ENCODE measurements at regions not wholly inside any gene's neighbourhood (a gene's known extent, or its start where the extent isn't known, plus 50 kb on each side); places are given as distances from the start of the nearest gene placed in this dataset.

DNA sequence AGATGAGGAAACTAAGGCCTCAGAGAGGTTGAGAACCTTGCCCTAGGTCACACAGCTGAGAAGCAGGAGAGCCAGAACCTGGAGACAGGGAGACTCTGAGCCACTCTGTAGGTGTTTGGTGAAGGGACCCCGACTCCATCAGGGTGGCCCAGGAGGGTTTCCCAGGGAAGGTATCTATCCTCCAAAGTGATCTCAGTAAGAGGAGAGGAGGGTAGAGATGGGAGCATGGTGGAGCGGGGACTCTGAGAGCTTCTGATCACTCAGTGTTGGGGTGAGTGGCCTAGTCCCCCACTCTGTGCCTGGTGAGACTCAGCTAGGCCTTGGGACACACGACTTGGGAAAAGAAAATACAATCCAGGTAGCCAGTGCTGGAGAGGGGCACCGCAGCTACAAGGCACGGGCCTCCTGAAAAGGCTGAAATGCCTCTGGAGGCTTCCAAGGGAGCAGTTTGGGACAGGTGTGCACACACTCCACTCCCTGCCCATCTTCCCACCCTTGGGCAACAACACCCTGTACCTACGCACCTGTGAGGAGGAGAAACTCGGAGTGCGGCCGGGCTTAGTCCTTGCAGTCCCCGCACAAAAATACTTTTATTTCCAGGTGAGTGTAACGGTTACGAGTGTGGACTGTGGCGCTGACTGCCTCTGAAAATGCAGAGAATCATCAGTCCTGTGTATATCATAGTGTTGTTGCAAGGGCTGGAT is 80.8 kb downstream of the CAMK2N1 start:
- no peak overlapping the region for H3K4me3 ChIP-seq (ENCODE audit: control insufficient read depth in 2 of 3, extremely low read depth in 1 of 3, insufficient read depth in 2 of 3, low read depth in 1 of 3, low read length in 3 of 3)
- dilution Hi-C loops (cut with MboI; ENCODE audit: extremely low pct_ligation_motif_present, low sequenced_read_pairs), result no loop called here
- H2AFZ ChIP-seq (ENCODE audit: control insufficient read depth, low read length), result no peak overlapping the region
- no peaks in the 10 kb centered on the region for H3K36me3 ChIP-seq (ENCODE audit: control insufficient read depth in 2 of 2, extremely low read depth in 1 of 2, insufficient read depth in 2 of 2, low read length in 2 of 2)
- no peaks in the 10 kb centered on the region for H3K9me1 ChIP-seq (ENCODE audit: control insufficient read depth, extremely low read depth, insufficient read depth, low read length)
- no peaks in the 10 kb centered on the region for H3K9me3 ChIP-seq (ENCODE audit: control insufficient read depth, low read depth, low read length)
- TF ChIP-seq, protein P1, sequence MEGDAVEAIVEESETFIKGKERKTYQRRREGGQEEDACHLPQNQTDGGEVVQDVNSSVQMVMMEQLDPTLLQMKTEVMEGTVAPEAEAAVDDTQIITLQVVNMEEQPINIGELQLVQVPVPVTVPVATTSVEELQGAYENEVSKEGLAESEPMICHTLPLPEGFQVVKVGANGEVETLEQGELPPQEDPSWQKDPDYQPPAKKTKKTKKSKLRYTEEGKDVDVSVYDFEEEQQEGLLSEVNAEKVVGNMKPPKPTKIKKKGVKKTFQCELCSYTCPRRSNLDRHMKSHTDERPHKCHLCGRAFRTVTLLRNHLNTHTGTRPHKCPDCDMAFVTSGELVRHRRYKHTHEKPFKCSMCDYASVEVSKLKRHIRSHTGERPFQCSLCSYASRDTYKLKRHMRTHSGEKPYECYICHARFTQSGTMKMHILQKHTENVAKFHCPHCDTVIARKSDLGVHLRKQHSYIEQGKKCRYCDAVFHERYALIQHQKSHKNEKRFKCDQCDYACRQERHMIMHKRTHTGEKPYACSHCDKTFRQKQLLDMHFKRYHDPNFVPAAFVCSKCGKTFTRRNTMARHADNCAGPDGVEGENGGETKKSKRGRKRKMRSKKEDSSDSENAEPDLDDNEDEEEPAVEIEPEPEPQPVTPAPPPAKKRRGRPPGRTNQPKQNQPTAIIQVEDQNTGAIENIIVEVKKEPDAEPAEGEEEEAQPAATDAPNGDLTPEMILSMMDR (optimal IDR thresholded peaks at IDR 0.05 in 1 of 3, IDR thresholded peaks at IDR 0.05 in 1 of 3, conservative IDR thresholded peaks at IDR 0.05 in 1 of 3; ENCODE audit: extremely low read depth in 1 of 3, insufficient read depth in 2 of 3, low read length in 3 of 3), result no peak
- no peak for TF ChIP-seq EZH2 (IDR thresholded peaks at IDR 0.05; ENCODE audit: low read length)
- H3K4me2 ChIP-seq (ENCODE audit: control insufficient read depth, extremely low read depth, insufficient read depth, low read depth, low read length), result no peak overlapping the region
- peaks cover 8% of the 10 kb centered on the region for H3K27me3 ChIP-seq (ENCODE audit: control insufficient read depth, extremely low read depth, insufficient read depth, low read length)
- no peak overlapping the region for H3K9ac ChIP-seq (ENCODE audit: control insufficient read depth, extremely low read depth, insufficient read depth, low read length)
- FAIRE-seq (no peak), DNase-seq (ENCODE audit: low read depth, low spot score) (no peak)
- no peaks in the 10 kb centered on the region for H3K79me2 ChIP-seq (ENCODE audit: control insufficient read depth, insufficient read depth, low read length)
- no peaks in the 10 kb centered on the region for H4K20me1 ChIP-seq (ENCODE audit: control insufficient read depth, extremely low read depth, insufficient read depth, low read length)
- no peak overlapping the region for H3K27ac ChIP-seq (ENCODE audit: control insufficient read depth, insufficient read depth, low read length)
- peaks cover 8% of the 10 kb centered on the region for H3K4me1 ChIP-seq (ENCODE audit: control insufficient read depth, extremely low read depth, insufficient read depth, low read length)

All from keratinocyte (primary cell).